Esophagus squamous epithelium (tissue), 5 donors: ENCODE measurements at regions not wholly inside any gene's neighbourhood (a gene's known extent, or its start where the extent isn't known, plus 50 kb on each side); places are given as distances from the start of the nearest gene placed in this dataset.

Source experiments
- DNase-seq: peaks from one replicate; lab custom pipeline; 2025; lab: John Stamatoyannopoulos, UW
- H3K27ac ChIP-seq, 4 donors: fragments of 200-600 bp; sonication (generic); one replicate each; pipeline ENCODE4 v1.5.1; 2016 to 2019; ENCODE audit warnings: mild to moderate bottlenecking in 1 of 4
- H3K27me3 ChIP-seq, 4 donors: fragments of 200-600 bp; sonication (generic); 1 replicate in 3 of 4; 2 replicates in 1 of 4; pipeline versions ENCODE4 v1.5.1 to v1.6.0; 2017 to 2021; ENCODE audit warnings: antibody characterized with exemption in 1 of 4
- H3K36me3 ChIP-seq, 3 donors: fragments of 200-600 bp; sonication (generic); one replicate each; pipeline ENCODE4 v1.5.1; 2016 to 2019
- H3K4me1 ChIP-seq, 3 donors: fragments of 200-600 bp; sonication (generic); one replicate each; pipeline ENCODE4 v1.5.1; 2017 to 2019
- H3K4me3 ChIP-seq, 4 donors: fragments of 200-600 bp; sonication (generic); 1 replicate in 3 of 4; 2 replicates in 1 of 4; pipeline ENCODE4 v1.5.1; 2016 to 2019; ENCODE audit warnings: mild to moderate bottlenecking in 2 of 4, moderate library complexity in 1 of 4
- H3K9me3 ChIP-seq, 3 donors: fragments of 200-600 bp; sonication (generic); one replicate each; pipeline ENCODE4 v1.5.1; 2016 to 2019
- POLR2A ChIP-seq, 4 donors: fragments of 450-650 bp; IDR thresholded peaks; one replicate each; pipeline ENCODE4 v1.6.1; 2017; ENCODE audit warnings: antibody characterized with exemption in 4 of 4, mild to moderate bottlenecking in 4 of 4, moderate library complexity in 3 of 4
- WGBS, 2 donors: methylation state at CpG; one replicate each; pipeline ENCODE4 v1.1.5; 2018; 5-methylcytosine and 5-hydroxymethylcytosine counted together
- intact Hi-C: fragments of 100-400 bp; cut with DNase I; formaldehyde crosslinking; loops from one replicate; pipeline ENCODE4 v1.15.0; 2022
- small RNA-seq, 4 donors: library from RNA; depleted of rRNA; stranded (forward); fragments of <200 nt; gene quantifications; one replicate each; pipeline ENCODE3, GENCODE V24; 2016
- TF ChIP-seq, protein P1 (sequence below), 6 experiments: fragments of 450-650 bp in 4 of 6; fragments of 200-600 bp in 2 of 6; sonication (generic) in 2 of 6; IDR thresholded peaks; one replicate each; pipeline ENCODE4 v1.5.1; 2016 to 2019; ENCODE audit warnings: antibody characterized with exemption in 6 of 6, mild to moderate bottlenecking in 4 of 6, moderate library complexity in 4 of 6
- donor health status: DM: yes; HTN: yes; CAD: no.

DNA sequence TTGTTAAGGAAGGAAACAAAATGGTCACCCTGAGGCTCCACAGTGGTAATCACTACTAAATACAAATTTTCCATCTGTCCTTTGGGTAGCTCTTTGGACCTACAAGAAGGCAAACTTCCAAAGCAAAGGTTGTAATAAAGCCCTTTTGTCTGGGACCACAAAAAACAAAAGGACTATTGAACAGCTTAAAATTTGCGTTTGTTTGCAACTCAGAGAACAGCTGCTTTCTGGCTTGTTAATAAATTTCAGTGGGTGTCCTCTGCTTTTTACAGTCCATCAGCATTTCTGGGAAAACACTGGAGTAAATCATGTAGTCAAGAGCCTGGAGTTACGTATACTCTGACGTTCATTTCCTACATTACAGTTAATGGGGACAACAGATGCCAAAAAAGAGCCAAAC is 439.7 kb upstream of the DIAPH2 start:
- Histone ChIP-seq H3K4me3 (no peak overlapping the region), H3K36me3 (no peaks in the 10 kb centered on the region), H3K9me3 (no peaks in the 10 kb centered on the region), H3K27me3 (no peaks in the 10 kb centered on the region), H3K27ac (peak overlapping the region in 1 of 4 donors; percentile 9), H3K4me1 (no peaks in the 10 kb centered on the region)
- TF ChIP-seq POLR2A (IDR thresholded peaks at IDR 0.05): no peak
- DNase-seq: no peak
- intact Hi-C loops: no loop called here
- WGBS, 2 donors: 42 to 43% methylated on average over 3 of the region's 3 CpGs

DNA sequence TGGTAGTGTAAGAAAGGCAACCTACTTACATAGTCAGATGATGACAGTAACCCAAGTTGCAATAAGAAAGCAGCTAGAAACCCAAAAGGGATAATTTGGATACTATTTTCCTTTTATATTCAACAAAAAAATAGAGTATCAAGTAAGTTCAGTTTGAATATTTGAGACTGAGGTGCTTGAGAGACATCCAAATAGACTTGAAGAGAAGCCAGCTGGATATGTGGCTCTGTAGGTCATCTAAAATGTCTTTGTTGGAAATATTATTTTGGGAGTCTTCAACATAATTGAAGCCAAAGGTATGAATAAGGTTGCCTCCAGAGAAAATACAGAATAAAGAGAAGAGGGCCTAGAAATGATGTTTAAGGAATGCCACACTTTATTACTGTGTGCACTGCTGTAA is 438.2 kb upstream of the DIAPH2 start:
- no peak for TF ChIP-seq POLR2A (IDR thresholded peaks at IDR 0.05)
- TF ChIP-seq, protein P1, sequence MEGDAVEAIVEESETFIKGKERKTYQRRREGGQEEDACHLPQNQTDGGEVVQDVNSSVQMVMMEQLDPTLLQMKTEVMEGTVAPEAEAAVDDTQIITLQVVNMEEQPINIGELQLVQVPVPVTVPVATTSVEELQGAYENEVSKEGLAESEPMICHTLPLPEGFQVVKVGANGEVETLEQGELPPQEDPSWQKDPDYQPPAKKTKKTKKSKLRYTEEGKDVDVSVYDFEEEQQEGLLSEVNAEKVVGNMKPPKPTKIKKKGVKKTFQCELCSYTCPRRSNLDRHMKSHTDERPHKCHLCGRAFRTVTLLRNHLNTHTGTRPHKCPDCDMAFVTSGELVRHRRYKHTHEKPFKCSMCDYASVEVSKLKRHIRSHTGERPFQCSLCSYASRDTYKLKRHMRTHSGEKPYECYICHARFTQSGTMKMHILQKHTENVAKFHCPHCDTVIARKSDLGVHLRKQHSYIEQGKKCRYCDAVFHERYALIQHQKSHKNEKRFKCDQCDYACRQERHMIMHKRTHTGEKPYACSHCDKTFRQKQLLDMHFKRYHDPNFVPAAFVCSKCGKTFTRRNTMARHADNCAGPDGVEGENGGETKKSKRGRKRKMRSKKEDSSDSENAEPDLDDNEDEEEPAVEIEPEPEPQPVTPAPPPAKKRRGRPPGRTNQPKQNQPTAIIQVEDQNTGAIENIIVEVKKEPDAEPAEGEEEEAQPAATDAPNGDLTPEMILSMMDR (IDR thresholded peaks at IDR 0.05): no peak
- H3K4me1 ChIP-seq: no peaks in the 10 kb centered on the region
- H3K4me3 ChIP-seq: no peak overlapping the region
- H3K27ac ChIP-seq: no peak overlapping the region
- intact Hi-C loops: no loop called here
- no peaks in the 10 kb centered on the region for H3K9me3 ChIP-seq
- no peaks in the 10 kb centered on the region for H3K36me3 ChIP-seq
- no peaks in the 10 kb centered on the region for H3K27me3 ChIP-seq
- no peak for DNase-seq

Small RNAs in the stretch of these regions (small RNA-seq; reads per million reads assigned to genes)
- gene AL022161.1 (0 reads per million in 4 donors), gene RN7SL379P (0 reads per million in 4 donors), gene RNA5SP510 (0 reads per million in 4 donors), gene RPS29P28 (0 reads per million in 4 donors)
